ENCODE measurements at regions not wholly inside any gene's neighbourhood (a gene's known extent, or its start where the extent isn't known, plus 50 kb on each side); places are given as distances from the start of the nearest gene placed in this dataset.

DNA sequence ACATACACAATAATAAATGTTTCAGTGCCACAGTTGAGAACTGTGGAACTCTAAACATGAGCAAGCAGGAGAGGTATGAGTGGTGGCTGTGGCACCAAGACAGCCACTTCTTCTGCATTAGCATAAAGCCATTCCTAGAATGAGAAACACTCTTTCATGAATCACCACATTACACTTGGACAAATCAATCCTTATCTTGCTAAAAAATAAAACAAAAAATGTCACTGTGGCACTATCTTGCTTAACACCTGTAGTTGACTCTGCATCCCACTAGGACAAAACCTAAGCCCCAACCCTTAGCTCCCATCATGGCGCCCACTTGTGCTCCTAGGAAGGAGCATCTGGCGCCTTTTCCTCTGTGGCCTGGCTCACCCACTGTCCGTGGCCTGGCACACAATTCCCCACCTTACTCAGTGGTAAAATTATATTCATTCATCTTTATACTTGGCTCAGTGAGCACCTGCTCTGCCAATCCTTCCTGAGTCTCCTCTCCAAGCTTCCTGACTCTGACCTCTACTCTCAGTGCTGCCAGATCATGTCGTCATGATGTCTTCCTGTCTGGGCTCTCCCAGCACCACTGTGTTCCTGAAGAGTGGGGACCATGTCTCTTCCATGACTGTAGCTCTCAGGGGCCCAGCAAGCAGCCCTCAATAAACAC, 272.9 kb downstream of the LNPK start:
- no peak overlapping the region for H3K4me2 ChIP-seq (ENCODE audit: unreplicated experiment)
- no peaks in the 10 kb centered on the region for H3K9me2 ChIP-seq (ENCODE audit: insufficient read depth)
- no peaks in the 10 kb centered on the region for H4K20me1 ChIP-seq (ENCODE audit: insufficient read depth)
- DNase-seq: no peak
- no peaks in the 10 kb centered on the region for H3K36me3 ChIP-seq (ENCODE audit: low read depth)
- peaks cover 4% of the 10 kb centered on the region; the same call in 1 of the 2 replicates for H3K27me3 ChIP-seq (replicated peaks; ENCODE audit: insufficient read depth)
- no peaks in the 10 kb centered on the region for H3K79me2 ChIP-seq (ENCODE audit: insufficient read depth)
- in situ Hi-C loops (cut with MboI): no loop called here
- no peak overlapping the region for H3K27ac ChIP-seq
- no peaks in the 10 kb centered on the region for H3K9me3 ChIP-seq (ENCODE audit: low read depth)
- 86 to 87% methylated on average over 4 of the region's 4 CpGs for WGBS, 2 experiments (ENCODE audit: low coverage in 1 of 2, low lambda C conversion rate in 2 of 2, missing lambda C conversion rate in 2 of 2)
- H3K4me3 ChIP-seq: no peak overlapping the region
- TF ChIP-seq EZH2 (IDR thresholded peaks at IDR 0.05; ENCODE audit: insufficient read depth, poor library complexity, severe bottlenecking): no peak
- TF ChIP-seq EZH2phosphoT487 (IDR thresholded peaks at IDR 0.05; ENCODE audit: insufficient read depth, low read depth): no peak
- H3K9ac ChIP-seq: no peak overlapping the region
- H2AFZ ChIP-seq: no peak overlapping the region
- H3F3A ChIP-seq (ENCODE audit: insufficient read depth): no peaks in the 10 kb centered on the region
- H3K4me1 ChIP-seq (ENCODE audit: insufficient read depth): peaks cover 6% of the 10 kb centered on the region; the same call in 1 of the 2 replicates

DNA sequence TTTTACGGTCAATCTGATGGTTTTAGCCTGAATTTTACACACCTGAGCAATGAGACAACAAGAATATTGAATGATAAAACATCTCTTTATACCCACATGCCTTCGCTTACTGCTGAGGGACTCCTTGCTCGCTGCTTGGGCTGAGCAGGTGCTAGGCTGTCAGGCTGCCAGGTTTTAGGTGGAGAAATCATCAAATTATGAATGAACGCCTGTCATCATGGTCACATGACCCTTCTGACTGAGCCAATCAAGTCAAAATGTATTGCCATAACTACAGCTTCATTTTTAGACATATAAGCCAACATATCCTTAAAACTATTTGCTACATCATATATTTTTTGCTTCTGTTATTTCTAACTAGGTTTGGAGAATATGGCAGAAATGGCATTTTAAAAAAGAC, 274.0 kb downstream of the LNPK start:
- Histone ChIP-seq H3F3A (ENCODE audit: insufficient read depth) (no peaks in the 10 kb centered on the region), H3K4me1 (ENCODE audit: insufficient read depth) (peaks cover 6% of the 10 kb centered on the region; the same call in 1 of the 2 replicates), H3K9me3 (ENCODE audit: low read depth) (no peaks in the 10 kb centered on the region), H3K4me3 (no peak overlapping the region), H3K79me2 (ENCODE audit: insufficient read depth) (no peaks in the 10 kb centered on the region), H3K9ac (no peak overlapping the region), H4K20me1 (ENCODE audit: insufficient read depth) (no peaks in the 10 kb centered on the region), H3K9me2 (ENCODE audit: insufficient read depth) (no peaks in the 10 kb centered on the region), H3K4me2 (ENCODE audit: unreplicated experiment) (no peak overlapping the region), H3K36me3 (ENCODE audit: low read depth) (no peaks in the 10 kb centered on the region), H3K27ac (no peak overlapping the region), H3K27me3 (replicated peaks; ENCODE audit: insufficient read depth) (peaks cover 4% of the 10 kb centered on the region; the same call in 1 of the 2 replicates), H2AFZ (no peak overlapping the region)
- in situ Hi-C loops (cut with MboI): no loop called here
- WGBS, 2 experiments (ENCODE audit: low coverage in 1 of 2, low lambda C conversion rate in 2 of 2, missing lambda C conversion rate in 2 of 2): 65 to 71% methylated on average over 4 of the region's 4 CpGs
- no peak for TF ChIP-seq EZH2phosphoT487 (IDR thresholded peaks at IDR 0.05; ENCODE audit: insufficient read depth, low read depth)
- DNase-seq: no peak

DNA sequence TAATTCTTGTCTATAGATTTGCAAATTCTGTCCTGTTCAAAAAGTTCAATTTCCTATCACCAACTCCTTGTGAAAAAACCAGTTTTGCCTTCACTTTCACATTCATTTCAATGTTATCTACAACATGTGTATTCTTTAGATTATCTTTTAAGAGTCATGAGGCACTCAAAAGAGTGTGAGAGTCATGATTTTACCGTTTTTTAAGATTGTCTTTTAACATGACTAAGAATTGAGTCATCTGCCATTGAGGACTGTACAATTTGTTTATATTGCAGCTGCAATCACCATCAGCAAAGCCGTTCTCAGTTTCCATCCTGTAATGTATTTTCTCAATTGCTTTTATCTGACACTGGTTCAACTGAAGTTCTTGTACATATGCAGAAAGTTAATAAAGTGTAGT, 275.8 kb downstream of the LNPK start:
- no peak overlapping the region for H3K27ac ChIP-seq
- peak; percentile 82 for DNase-seq
- no peaks in the 10 kb centered on the region for H3F3A ChIP-seq (ENCODE audit: insufficient read depth)
- 0 out of 2 replicates have a peak overlapping the region, but pooled peaks have one; percentile 25 for H3K4me3 ChIP-seq
- no peak overlapping the region for H2AFZ ChIP-seq
- 2 to 5% methylated on average over 2 of the region's 2 CpGs for WGBS, 2 experiments (ENCODE audit: low coverage in 1 of 2, low lambda C conversion rate in 2 of 2, missing lambda C conversion rate in 2 of 2)
- no peaks in the 10 kb centered on the region for H3K36me3 ChIP-seq (ENCODE audit: low read depth)
- in situ Hi-C loops (cut with MboI): no loop called here
- no peaks in the 10 kb centered on the region for H3K79me2 ChIP-seq (ENCODE audit: insufficient read depth)
- H4K20me1 ChIP-seq (ENCODE audit: insufficient read depth): no peaks in the 10 kb centered on the region
- H3K4me1 ChIP-seq (ENCODE audit: insufficient read depth): peaks cover 6% of the 10 kb centered on the region; the same call in 1 of the 2 replicates
- TF ChIP-seq EZH2 (IDR thresholded peaks at IDR 0.05; ENCODE audit: insufficient read depth, poor library complexity, severe bottlenecking) (no peak), EZH2phosphoT487 (IDR thresholded peaks at IDR 0.05; ENCODE audit: insufficient read depth, low read depth) (no peak)
- H3K9me3 ChIP-seq (ENCODE audit: low read depth): no peaks in the 10 kb centered on the region
- H3K27me3 ChIP-seq (replicated peaks; ENCODE audit: insufficient read depth): 0 out of 2 replicates have a peak, but pooled peaks cover 4% of the 10 kb centered on the region
- H3K4me2 ChIP-seq (ENCODE audit: unreplicated experiment): peak overlapping the region; percentile 52
- H3K9ac ChIP-seq: no peak overlapping the region
- no peaks in the 10 kb centered on the region for H3K9me2 ChIP-seq (ENCODE audit: insufficient read depth)

DNA sequence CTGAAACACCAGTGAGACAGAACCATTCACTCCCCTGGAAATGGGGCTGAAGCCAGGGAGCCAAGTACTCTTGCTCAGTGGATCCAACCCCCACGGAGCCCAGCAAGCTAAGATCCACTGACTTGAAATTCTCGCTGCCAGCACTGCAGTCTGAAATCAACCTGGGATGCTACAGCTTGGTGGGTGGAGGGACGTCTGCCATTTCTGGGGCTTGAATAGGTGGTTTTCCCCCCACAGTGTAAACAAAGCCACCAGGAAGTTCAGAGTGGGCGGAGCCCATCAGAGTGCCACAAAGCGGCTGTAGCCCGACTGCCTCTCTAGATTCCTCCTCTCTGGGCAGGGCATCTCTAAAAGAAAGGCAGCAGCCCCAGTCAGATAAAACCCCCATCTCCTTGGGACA, 292.8 kb downstream of the LNPK start:
- Histone ChIP-seq H2AFZ (peak overlapping the region; percentile 51; the same call in 1 of the 2 replicates), H3K9me3 (ENCODE audit: low read depth) (no peaks in the 10 kb centered on the region), H3K36me3 (ENCODE audit: low read depth) (no peaks in the 10 kb centered on the region), H3F3A (ENCODE audit: insufficient read depth) (no peaks in the 10 kb centered on the region), H3K9me2 (ENCODE audit: insufficient read depth) (no peaks in the 10 kb centered on the region), H3K9ac (no peak overlapping the region), H4K20me1 (ENCODE audit: insufficient read depth) (no peaks in the 10 kb centered on the region), H3K4me1 (ENCODE audit: insufficient read depth) (no peaks in the 10 kb centered on the region), H3K4me3 (no peak overlapping the region), H3K27me3 (replicated peaks; ENCODE audit: insufficient read depth) (peaks cover 24% of the 10 kb centered on the region), H3K79me2 (ENCODE audit: insufficient read depth) (no peaks in the 10 kb centered on the region), H3K27ac (no peak overlapping the region), H3K4me2 (ENCODE audit: unreplicated experiment) (no peak overlapping the region)
- WGBS, 2 experiments (ENCODE audit: low coverage in 1 of 2, low lambda C conversion rate in 2 of 2, missing lambda C conversion rate in 2 of 2): 38 to 39% methylated on average over 6 of the region's 6 CpGs
- no peak for DNase-seq
- TF ChIP-seq EZH2phosphoT487 (IDR thresholded peaks at IDR 0.05; ENCODE audit: insufficient read depth, low read depth) (no peak), EZH2 (IDR thresholded peaks at IDR 0.05; ENCODE audit: insufficient read depth, poor library complexity, severe bottlenecking) (no peak)
- in situ Hi-C loops (cut with MboI): no loop called here

Measured in GM23248 (cell line).